ENCODE measurements at regions not wholly inside any gene's neighbourhood (a gene's known extent, or its start where the extent isn't known, plus 50 kb on each side); places are given as distances from the start of the nearest gene placed in this dataset.
"Not testable (repeated sequence)": the region's sequence is repeated elsewhere in the genome, so short reads cannot be mapped to it uniquely, and the experiment has no call there.

- no peak for TF ChIP-seq CTCF (IDR thresholded peaks at IDR 0.05 in 2 of 3, conservative IDR thresholded peaks at IDR 0.05 in 1 of 3; ENCODE audit: borderline replicate concordance in 1 of 3, insufficient read depth in 1 of 3, low read depth in 2 of 3, low read length in 2 of 3)
- TF ChIP-seq TCF7L2 (IDR thresholded peaks at IDR 0.05; ENCODE audit: borderline replicate concordance, extremely low read depth, insufficient read depth, insufficient read length), result no peak
- TF ChIP-seq SIN3A (IDR thresholded peaks at IDR 0.05; ENCODE audit: low read depth), result no peak
- TF ChIP-seq POLR2A (IDR thresholded peaks at IDR 0.05; ENCODE audit: borderline replicate concordance, extremely low read depth, insufficient read depth, insufficient read length), result no peak
- TF ChIP-seq SP1 (IDR thresholded peaks at IDR 0.05; ENCODE audit: low read depth), result no peak
- no peak for TF ChIP-seq MAX (IDR thresholded peaks at IDR 0.05)
Observed at GRCh38 chr1:196114193-196114592, 494.0 kb downstream of the KCNT2 start (continued).

GRCh38 chr1:196108990-196109389 lies 499.2 kb downstream of the KCNT2 start:
- H3K9ac ChIP-seq (ENCODE audit: low read length); CTCF ChIA-PET; H3K27ac ChIP-seq (ENCODE audit: low read depth, low read length); intact Hi-C loops (cut with micrococcal nuclease); POLR2A ChIA-PET; DNase-seq (ENCODE audit: low read depth, low spot score); H3K27me3 ChIP-seq (ENCODE audit: insufficient read depth, low read length); H3K9me3 ChIP-seq (ENCODE audit: control insufficient read depth in 1 of 2, insufficient read depth in 1 of 2, low read depth in 1 of 2, low read length in 2 of 2); H4K20me1 ChIP-seq (ENCODE audit: insufficient read depth); H3K4me1 ChIP-seq (ENCODE audit: control insufficient read depth in 1 of 2, insufficient read depth in 2 of 2, low read length in 2 of 2); H3K4me2 ChIP-seq (ENCODE audit: low read length); H3K36me3 ChIP-seq (ENCODE audit: control insufficient read depth in 1 of 2, insufficient read depth in 2 of 2, low read length in 2 of 2); H3K9me2 ChIP-seq (ENCODE audit: insufficient read depth); BruUV-seq (replicated peaks); ATAC-seq; RAD21 ChIA-PET (ENCODE audit: low non-redundant PET in 1 of 2, low total read pairs in 2 of 2, uncharacterized antibody in 2 of 2, unreplicated experiment in 2 of 2); H3K4me3 ChIP-seq (replicated peaks in 1 of 2; ENCODE audit: low read depth in 1 of 2, low read length in 2 of 2); H3K79me2 ChIP-seq (ENCODE audit: insufficient read depth, low read length); H2AFZ ChIP-seq (ENCODE audit: low read depth, low read length, poor library complexity, severe bottlenecking): not testable (repeated sequence)

GRCh38 chr1:196105901-196106300 lies 502.3 kb downstream of the KCNT2 start:
- intact Hi-C loops (cut with micrococcal nuclease), result no loop called here
- Histone ChIP-seq H3K9me3 (ENCODE audit: control insufficient read depth in 1 of 2, insufficient read depth in 1 of 2, low read depth in 1 of 2, low read length in 2 of 2) (no peaks in the 10 kb centered on the region), H3K4me3 (replicated peaks in 1 of 2; ENCODE audit: low read depth in 1 of 2, low read length in 2 of 2) (no peak overlapping the region), H3K79me2 (ENCODE audit: insufficient read depth, low read length) (no peaks in the 10 kb centered on the region), H2AFZ (ENCODE audit: low read depth, low read length, poor library complexity, severe bottlenecking) (no peak overlapping the region), H3K4me1 (ENCODE audit: control insufficient read depth in 1 of 2, insufficient read depth in 2 of 2, low read length in 2 of 2) (no peaks in the 10 kb centered on the region), H3K36me3 (ENCODE audit: control insufficient read depth in 1 of 2, insufficient read depth in 2 of 2, low read length in 2 of 2) (no peaks in the 10 kb centered on the region), H3K27me3 (ENCODE audit: insufficient read depth, low read length) (no peaks in the 10 kb centered on the region), H3K4me2 (ENCODE audit: low read length) (no peak overlapping the region), H3K27ac (ENCODE audit: low read depth, low read length) (no peak overlapping the region), H3K9ac (ENCODE audit: low read length) (no peak overlapping the region), H3K9me2 (ENCODE audit: insufficient read depth) (no peaks in the 10 kb centered on the region), H4K20me1 (ENCODE audit: insufficient read depth) (no peaks in the 10 kb centered on the region)
- CTCF ChIA-PET, result no interaction called here
- no TSS peak for BruUV-seq (replicated peaks)
- POLR2A ChIA-PET, result no interaction called here
- RAD21 ChIA-PET (ENCODE audit: low non-redundant PET in 1 of 2, low total read pairs in 2 of 2, uncharacterized antibody in 2 of 2, unreplicated experiment in 2 of 2), result no interaction called here
- no peak for ATAC-seq
- no peak for DNase-seq (ENCODE audit: low read depth, low spot score)
- TF ChIP-seq ZNF274 (IDR thresholded peaks at IDR 0.05; ENCODE audit: low read depth, low read length), result no peak
- TF ChIP-seq CBX3 (IDR thresholded peaks at IDR 0.05; ENCODE audit: low read depth), result no peak
- no peak for TF ChIP-seq ATF3 (IDR thresholded peaks at IDR 0.05)
- TF ChIP-seq SRF (IDR thresholded peaks at IDR 0.05; ENCODE audit: low read depth), result no peak
- TF ChIP-seq JUND (IDR thresholded peaks at IDR 0.05), result no peak
- TF ChIP-seq ZFX (IDR thresholded peaks at IDR 0.05), result no peak
- no peak for TF ChIP-seq REST (IDR thresholded peaks at IDR 0.05; ENCODE audit: low read depth)
- TF ChIP-seq EZH2phosphoT487 (IDR thresholded peaks at IDR 0.05; ENCODE audit: borderline replicate concordance), result no peak
- TF ChIP-seq RAD21 (IDR thresholded peaks at IDR 0.05; ENCODE audit: low read depth), result no peak
- no peak for TF ChIP-seq SP1 (IDR thresholded peaks at IDR 0.05; ENCODE audit: low read depth)

Data from HCT116 (cell line).